Stomach (tissue), 4 donors: ENCODE measurements at regions not wholly inside any gene's neighbourhood (a gene's known extent, or its start where the extent isn't known, plus 50 kb on each side); places are given as distances from the start of the nearest gene placed in this dataset.

Experiments used
- POLR2A ChIP-seq, 4 donors: fragments of 450-650 bp; IDR thresholded peaks; one replicate each; pipeline ENCODE4 v1.6.1; 2016; ENCODE audit warnings: antibody characterized with exemption in 4 of 4, control low read depth in 2 of 4, mild to moderate bottlenecking in 1 of 4, moderate library complexity in 1 of 4
- POLR2AphosphoS5 ChIP-seq, 3 donors: sonication (generic); formaldehyde crosslinking; IDR thresholded peaks; one replicate each; pipeline ENCODE4 v1.6.1; 2016; ENCODE audit warnings: antibody characterized with exemption in 3 of 3
- TF ChIP-seq, protein P1 (sequence below), 7 experiments: fragments of 450-650 bp in 4 of 7; fragments of 200-600 bp in 3 of 7; sonication (generic) in 3 of 7; IDR thresholded peaks; one replicate each; pipeline ENCODE4 v1.5.1; 2016 to 2019; ENCODE audit warnings: antibody characterized with exemption in 7 of 7, control low read depth in 2 of 7, mild to moderate bottlenecking in 1 of 7

- TF ChIP-seq, protein P1, sequence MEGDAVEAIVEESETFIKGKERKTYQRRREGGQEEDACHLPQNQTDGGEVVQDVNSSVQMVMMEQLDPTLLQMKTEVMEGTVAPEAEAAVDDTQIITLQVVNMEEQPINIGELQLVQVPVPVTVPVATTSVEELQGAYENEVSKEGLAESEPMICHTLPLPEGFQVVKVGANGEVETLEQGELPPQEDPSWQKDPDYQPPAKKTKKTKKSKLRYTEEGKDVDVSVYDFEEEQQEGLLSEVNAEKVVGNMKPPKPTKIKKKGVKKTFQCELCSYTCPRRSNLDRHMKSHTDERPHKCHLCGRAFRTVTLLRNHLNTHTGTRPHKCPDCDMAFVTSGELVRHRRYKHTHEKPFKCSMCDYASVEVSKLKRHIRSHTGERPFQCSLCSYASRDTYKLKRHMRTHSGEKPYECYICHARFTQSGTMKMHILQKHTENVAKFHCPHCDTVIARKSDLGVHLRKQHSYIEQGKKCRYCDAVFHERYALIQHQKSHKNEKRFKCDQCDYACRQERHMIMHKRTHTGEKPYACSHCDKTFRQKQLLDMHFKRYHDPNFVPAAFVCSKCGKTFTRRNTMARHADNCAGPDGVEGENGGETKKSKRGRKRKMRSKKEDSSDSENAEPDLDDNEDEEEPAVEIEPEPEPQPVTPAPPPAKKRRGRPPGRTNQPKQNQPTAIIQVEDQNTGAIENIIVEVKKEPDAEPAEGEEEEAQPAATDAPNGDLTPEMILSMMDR (IDR thresholded peaks at IDR 0.05), result no peak
- no peak for TF ChIP-seq POLR2AphosphoS5 (IDR thresholded peaks at IDR 0.05)
- no peak for TF ChIP-seq POLR2A (IDR thresholded peaks at IDR 0.05)
Measured at GRCh38 chr19:56942756-56943155, 102.2 kb upstream of the PEG3 start.
